Hematopoietic multipotent progenitor cell treated with erythropoietin and hydrocortisone succinate and interleukin-3 and kit ligand, for 4 days (in vitro differentiated cells): ENCODE measurements at regions not wholly inside any gene's neighbourhood (a gene's known extent, or its start where the extent isn't known, plus 50 kb on each side); places are given as distances from the start of the nearest gene placed in this dataset.

Experiments
- DNase-seq: peaks from one replicate; pipeline ENCODE4 v3.0.0-alpha.2; 2015

- DNase-seq = no peak
These were observed 283.6 kb downstream of the LMO7 start for GRCh38 chr13:75919660-75920199.

DNA sequence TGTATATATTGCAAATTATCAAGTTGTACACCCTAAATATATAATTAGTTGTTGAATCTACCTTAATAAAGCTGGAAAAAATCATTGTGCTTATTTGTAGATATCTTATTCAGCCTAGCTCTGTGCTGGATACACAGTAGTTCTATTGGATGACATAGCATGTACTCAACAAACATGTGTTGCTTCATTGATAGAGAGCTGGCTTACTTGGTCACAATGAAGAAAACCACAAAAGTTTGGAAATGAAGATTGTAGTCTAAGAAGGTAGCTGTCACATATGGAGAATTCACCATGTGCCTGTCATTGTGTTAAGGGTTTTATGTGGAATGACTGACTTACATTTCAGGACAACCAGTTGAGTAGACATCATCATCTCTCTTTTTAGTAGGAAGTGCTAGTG is 278.9 kb downstream of the LMO7 start:
- DNase-seq = peak; percentile 55

DNA sequence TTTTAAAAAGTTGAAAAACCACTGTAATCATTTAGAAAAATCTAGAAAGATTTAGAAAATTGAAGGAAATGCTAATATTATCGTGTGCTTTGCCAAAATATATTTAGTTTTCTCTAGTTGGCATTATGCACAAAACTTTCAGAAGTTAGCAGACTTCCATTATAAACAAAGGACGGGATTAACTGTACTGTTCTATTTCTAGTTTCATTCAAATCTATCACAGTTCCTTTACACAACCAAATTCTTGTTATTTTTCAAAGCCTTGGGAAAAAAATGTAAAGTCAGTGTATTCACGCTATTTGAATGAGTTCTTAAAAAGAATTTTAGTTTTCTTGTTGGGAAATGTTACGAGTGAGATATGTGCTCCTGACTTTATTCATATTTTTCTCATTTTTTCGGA is 277.8 kb downstream of the LMO7 start:
- no peak for DNase-seq

GRCh38 chr13:75910591-75910990 is 274.5 kb downstream of the LMO7 start:
- DNase-seq = no peak
